HepG2 (cell line): ENCODE measurements at regions not wholly inside any gene's neighbourhood (a gene's known extent, or its start where the extent isn't known, plus 50 kb on each side); places are given as distances from the start of the nearest gene placed in this dataset.

Experiments used
- BHLHE40 ChIP-seq: IDR thresholded peaks from 2 replicates; pipeline ENCODE4 v1.6.1; 2011; ENCODE audit warnings: low read length, improper control_type of control experiment
- CC2D1A ChIP-seq: sonication (generic); formaldehyde crosslinking; IDR thresholded peaks from 2 replicates; pipeline ENCODE4 v1.8.1; 2023; ENCODE audit warnings: mild to moderate bottlenecking, missing genetic modification reagents
- DBP ChIP-seq: sonication (generic); formaldehyde crosslinking; IDR thresholded peaks from 2 replicates; pipeline ENCODE4 v1.4.0; 2020; ENCODE audit warnings: missing genetic modification reagents; ENCODE audit errors: not compliant biosample characterization
- EHMT2 ChIP-seq: fragments of 200-600 bp; sonication (generic); IDR thresholded peaks from 2 replicates; pipeline ENCODE4 v1.7.0; 2017; ENCODE audit warnings: antibody characterized with exemption, low read depth, low read length, borderline replicate concordance
- ELF3 ChIP-seq: IDR thresholded peaks from 2 replicates; pipeline ENCODE4 v1.6.1; 2016; ENCODE audit warnings: missing genetic modification reagents, missing compliant biosample characterization
- EP300 ChIP-seq, 3 experiments: sonication (generic) in 1 of 3; formaldehyde crosslinking in 1 of 3; IDR thresholded peaks; 2 replicates each; pipeline versions ENCODE4 v1.5.1 to v1.6.1; 2011 to 2020; ENCODE audit warnings: low read depth in 2 of 3, low read length in 2 of 3, borderline replicate concordance in 1 of 3, improper control_type of control experiment in 1 of 3, mild to moderate bottlenecking in 1 of 3, missing genetic modification reagents in 1 of 3, moderate library complexity in 1 of 3
- FLYWCH1 ChIP-seq: sonication (generic); formaldehyde crosslinking; IDR thresholded peaks from 2 replicates; pipeline ENCODE4 v1.8.1; 2023; ENCODE audit warnings: mild to moderate bottlenecking, missing genetic modification reagents
- FOXA3 ChIP-seq: IDR thresholded peaks from 2 replicates; pipeline ENCODE4 v1.6.1; 2016; ENCODE audit warnings: missing genetic modification reagents, missing compliant biosample characterization
- GABPA ChIP-seq, 2 experiments: IDR thresholded peaks; 2 replicates each; pipeline ENCODE4 v1.6.1; 2011 to 2016; ENCODE audit warnings: low read depth in 2 of 2, low read length in 1 of 2, missing biosample characterization in 1 of 2, missing genetic modification characterization in 1 of 2
- IKZF4 ChIP-seq: sonication (generic); formaldehyde crosslinking; IDR thresholded peaks from 2 replicates; pipeline ENCODE4 v1.5.1; 2020; ENCODE audit warnings: borderline replicate concordance, mild to moderate bottlenecking, low read depth, missing genetic modification reagents; ENCODE audit errors: not compliant biosample characterization
- KAT8 ChIP-seq: IDR thresholded peaks from 2 replicates; pipeline ENCODE4 v1.6.1; 2016; ENCODE audit warnings: missing genetic modification reagents, missing compliant biosample characterization
- MEIS1 ChIP-seq: sonication (generic); formaldehyde crosslinking; IDR thresholded peaks from 2 replicates; pipeline ENCODE4 v1.9.0; 2021; ENCODE audit warnings: mild to moderate bottlenecking, missing genetic modification reagents, moderate library complexity, borderline replicate concordance
- MTA3 ChIP-seq: sonication (generic); formaldehyde crosslinking; IDR thresholded peaks from 2 replicates; pipeline ENCODE4 v1.4.0; 2020; ENCODE audit warnings: missing genetic modification reagents
- PLRG1 ChIP-seq: fragments of 450-650 bp; conservative IDR thresholded peaks from 2 replicates; pipeline ENCODE4 v1.6.1; 2016
- PRMT3 ChIP-seq: sonication (generic); formaldehyde crosslinking; IDR thresholded peaks from 2 replicates; pipeline ENCODE4 v1.8.1; 2022; ENCODE audit warnings: low read depth, mild to moderate bottlenecking, moderate library complexity, missing genetic modification reagents, borderline replicate concordance
- SMARCE1 ChIP-seq: fragments of 450-650 bp; IDR thresholded peaks from 2 replicates; pipeline ENCODE4 v1.6.1; 2017; ENCODE audit warnings: borderline replicate concordance
- TAF1 ChIP-seq: sonication (generic); formaldehyde crosslinking; IDR thresholded peaks from 2 replicates; pipeline ENCODE4 v1.4.0; 2020; ENCODE audit warnings: missing genetic modification reagents
- TRIM22 ChIP-seq: fragments of 450-650 bp; IDR thresholded peaks from 2 replicates; pipeline ENCODE4 v1.6.1; 2017
- ZFX ChIP-seq: sonication (generic); formaldehyde crosslinking; IDR thresholded peaks from 2 replicates; pipeline ENCODE4 v1.4.0; 2020; ENCODE audit warnings: mild to moderate bottlenecking, low read depth, missing genetic modification reagents, moderate library complexity
- ZNF296 ChIP-seq: sonication (generic); formaldehyde crosslinking; conservative IDR thresholded peaks from 2 replicates; pipeline ENCODE4 v1.5.0; 2020; ENCODE audit warnings: mild to moderate bottlenecking, missing genetic modification reagents
- ZNF589 ChIP-seq: sonication (generic); formaldehyde crosslinking; conservative IDR thresholded peaks from 2 replicates; pipeline ENCODE4 v1.8.0; 2022; ENCODE audit warnings: mild to moderate bottlenecking, moderate library complexity, missing genetic modification reagents
- ZNF619 ChIP-seq: sonication (generic); formaldehyde crosslinking; IDR thresholded peaks from 2 replicates; pipeline ENCODE4 v1.4.0; 2020; ENCODE audit warnings: mild to moderate bottlenecking, missing genetic modification reagents
- ZNF674 ChIP-seq: sonication (generic); formaldehyde crosslinking; IDR thresholded peaks from 2 replicates; pipeline ENCODE4 v1.5.0; 2020; ENCODE audit warnings: low read depth, mild to moderate bottlenecking, missing genetic modification reagents
- ZNF777 ChIP-seq: sonication (generic); formaldehyde crosslinking; IDR thresholded peaks from 2 replicates; pipeline ENCODE4 v1.4.0; 2020; ENCODE audit warnings: missing genetic modification reagents
- ZNF782 ChIP-seq: sonication (generic); formaldehyde crosslinking; IDR thresholded peaks from 2 replicates; pipeline ENCODE4 v1.4.0; 2020; ENCODE audit warnings: missing genetic modification reagents, mild to moderate bottlenecking, borderline replicate concordance
- ZNF83 ChIP-seq: sonication (generic); formaldehyde crosslinking; IDR thresholded peaks from 2 replicates; pipeline ENCODE4 v1.4.0; 2020; ENCODE audit warnings: missing genetic modification reagents, mild to moderate bottlenecking, borderline replicate concordance
- ZNF850 ChIP-seq: sonication (generic); formaldehyde crosslinking; conservative IDR thresholded peaks from 2 replicates; pipeline ENCODE4 v1.9.0; 2021; ENCODE audit warnings: mild to moderate bottlenecking, missing genetic modification reagents
- ZSCAN9 ChIP-seq: IDR thresholded peaks from 2 replicates; pipeline ENCODE4 v1.6.1; 2016; ENCODE audit warnings: borderline replicate concordance
- ZZZ3 ChIP-seq: sonication (generic); formaldehyde crosslinking; IDR thresholded peaks from 2 replicates; pipeline ENCODE4 v1.4.0; 2020; ENCODE audit warnings: missing genetic modification reagents, mild to moderate bottlenecking, borderline replicate concordance
- TF ChIP-seq, protein P1 (sequence below): sonication (generic); formaldehyde crosslinking; IDR thresholded peaks from 2 replicates; pipeline ENCODE4 v1.4.0; 2020; ENCODE audit warnings: missing genetic modification reagents, borderline replicate concordance

- TF ChIP-seq TRIM22 (no peak), ZNF589 (CRISPR knock-in tag) (no peak), DBP (CRISPR knock-in tag) (no peak), SMARCE1 (no peak), EHMT2 (no peak), ZNF619 (no peak), FOXA3 (CRISPR knock-in tag) (peak; percentile 93), FLYWCH1 (CRISPR knock-in tag) (no peak), IKZF4 (CRISPR knock-in tag) (no peak), ZNF782 (CRISPR knock-in tag) (no peak), MEIS1 (CRISPR knock-in tag) (no peak), GABPA (IDR thresholded peaks at IDR 0.05; ENCODE audit: low read depth, low read length) (peak; percentile 49), GABPA (CRISPR knock-in tag; IDR thresholded peaks at IDR 0.05; ENCODE audit: low read depth) (peak; percentile 93), ELF3 (CRISPR knock-in tag) (peak; percentile 92), MTA3 (no peak), ZNF296 (CRISPR knock-in tag) (no peak), ZFX (CRISPR knock-in tag) (no peak), ZZZ3 (0 out of 2 replicates have a peak, but pooled peaks have one; percentile 29), ZSCAN9 (CRISPR knock-in tag) (no peak), ZNF674 (no peak), BHLHE40 (no peak), TAF1 (CRISPR knock-in tag) (no peak; the same call in 1 of the 2 replicates), ZNF850 (CRISPR knock-in tag) (no peak), ZNF83 (CRISPR knock-in tag) (no peak), PLRG1 (no peak), KAT8 (CRISPR knock-in tag) (peak; percentile 81), ZNF777 (CRISPR knock-in tag) (no peak), CC2D1A (no peak), EP300 (IDR thresholded peaks at IDR 0.05; ENCODE audit: low read depth in 2 of 2, low read length in 2 of 2) (peak in 1 of 2 experiments; percentile 79; a peak in 1 of 4 replicates), EP300 (CRISPR knock-in tag; IDR thresholded peaks at IDR 0.05; ENCODE audit: borderline replicate concordance) (0 out of 2 replicates have a peak, but pooled peaks have one; percentile 14), PRMT3 (CRISPR knock-in tag) (no peak)
- TF ChIP-seq, protein P1, sequence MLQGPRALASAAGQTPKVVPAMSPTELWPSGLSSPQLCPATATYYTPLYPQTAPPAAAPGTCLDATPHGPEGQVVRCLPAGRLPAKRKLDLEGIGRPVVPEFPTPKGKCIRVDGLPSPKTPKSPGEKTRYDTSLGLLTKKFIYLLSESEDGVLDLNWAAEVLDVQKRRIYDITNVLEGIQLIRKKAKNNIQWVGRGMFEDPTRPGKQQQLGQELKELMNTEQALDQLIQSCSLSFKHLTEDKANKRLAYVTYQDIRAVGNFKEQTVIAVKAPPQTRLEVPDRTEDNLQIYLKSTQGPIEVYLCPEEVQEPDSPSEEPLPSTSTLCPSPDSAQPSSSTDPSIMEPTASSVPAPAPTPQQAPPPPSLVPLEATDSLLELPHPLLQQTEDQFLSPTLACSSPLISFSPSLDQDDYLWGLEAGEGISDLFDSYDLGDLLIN (CRISPR knock-in tag), result no peak
These were observed 276.6 kb downstream of the SHQ1 start (continued) for GRCh38 chr3:72571638-72572114.
